IMR-90 (cell line): ENCODE measurements at regions not wholly inside any gene's neighbourhood (a gene's known extent, or its start where the extent isn't known, plus 50 kb on each side); places are given as distances from the start of the nearest gene placed in this dataset.
A peak's percentile ranks its signal among the peaks of the same experiment; 100 is the strongest.

Source experiments
- CEBPB ChIP-seq: IDR thresholded peaks from 2 replicates; pipeline ENCODE4 v1.6.1; 2012; ENCODE audit warnings: low read depth, low read length, improper control_type of control experiment
- CHD1 ChIP-seq: IDR thresholded peaks from 2 replicates; pipeline ENCODE4 v1.6.1; 2012; ENCODE audit warnings: low read depth, low read length, improper control_type of control experiment
- CTCF ChIP-seq: conservative IDR thresholded peaks from 2 replicates; pipeline ENCODE4 v1.5.1; 2012; ENCODE audit warnings: mild to moderate bottlenecking, low read depth, low read length, improper control_type of control experiment
- ELK1 ChIP-seq: fragments of 150-350 bp; IDR thresholded peaks from 2 replicates; pipeline ENCODE4 v1.6.1; 2016; ENCODE audit warnings: low read depth, mild to moderate bottlenecking, low read length, moderate library complexity, borderline replicate concordance
- MAFK ChIP-seq: IDR thresholded peaks from 2 replicates; pipeline ENCODE4 v1.6.1; 2012; ENCODE audit warnings: low read depth, low read length, improper control_type of control experiment
- MAZ ChIP-seq: IDR thresholded peaks from 2 replicates; pipeline ENCODE4 v1.6.1; 2012; ENCODE audit warnings: low read depth, mild to moderate bottlenecking, low read length, improper control_type of control experiment, moderate library complexity, borderline replicate concordance
- MXI1 ChIP-seq: IDR thresholded peaks from 2 replicates; pipeline ENCODE4 v1.6.1; 2012; ENCODE audit warnings: low read depth, mild to moderate bottlenecking, low read length, moderate library complexity, borderline replicate concordance
- NFE2L2 ChIP-seq: fragments of 150-350 bp; IDR thresholded peaks from 2 replicates; pipeline ENCODE4 v1.6.1; 2016; ENCODE audit warnings: low read depth, mild to moderate bottlenecking, low read length
- POLR2A ChIP-seq: IDR thresholded peaks from 2 replicates; pipeline ENCODE4 v1.6.1; 2012; ENCODE audit warnings: mild to moderate bottlenecking, low read depth, low read length
- RAD21 ChIP-seq: IDR thresholded peaks from 2 replicates; pipeline ENCODE4 v1.6.1; 2012; ENCODE audit warnings: low read length, improper control_type of control experiment
- RFX5 ChIP-seq: IDR thresholded peaks from 2 replicates; pipeline ENCODE4 v1.8.0; 2012; ENCODE audit warnings: low read depth, mild to moderate bottlenecking, low read length, moderate library complexity
- SMC3 ChIP-seq: fragments of 150-350 bp; IDR thresholded peaks from 2 replicates; pipeline ENCODE4 v1.6.1; 2016; ENCODE audit warnings: low read depth, mild to moderate bottlenecking, antibody characterized with exemption, low read length, moderate library complexity

DNA sequence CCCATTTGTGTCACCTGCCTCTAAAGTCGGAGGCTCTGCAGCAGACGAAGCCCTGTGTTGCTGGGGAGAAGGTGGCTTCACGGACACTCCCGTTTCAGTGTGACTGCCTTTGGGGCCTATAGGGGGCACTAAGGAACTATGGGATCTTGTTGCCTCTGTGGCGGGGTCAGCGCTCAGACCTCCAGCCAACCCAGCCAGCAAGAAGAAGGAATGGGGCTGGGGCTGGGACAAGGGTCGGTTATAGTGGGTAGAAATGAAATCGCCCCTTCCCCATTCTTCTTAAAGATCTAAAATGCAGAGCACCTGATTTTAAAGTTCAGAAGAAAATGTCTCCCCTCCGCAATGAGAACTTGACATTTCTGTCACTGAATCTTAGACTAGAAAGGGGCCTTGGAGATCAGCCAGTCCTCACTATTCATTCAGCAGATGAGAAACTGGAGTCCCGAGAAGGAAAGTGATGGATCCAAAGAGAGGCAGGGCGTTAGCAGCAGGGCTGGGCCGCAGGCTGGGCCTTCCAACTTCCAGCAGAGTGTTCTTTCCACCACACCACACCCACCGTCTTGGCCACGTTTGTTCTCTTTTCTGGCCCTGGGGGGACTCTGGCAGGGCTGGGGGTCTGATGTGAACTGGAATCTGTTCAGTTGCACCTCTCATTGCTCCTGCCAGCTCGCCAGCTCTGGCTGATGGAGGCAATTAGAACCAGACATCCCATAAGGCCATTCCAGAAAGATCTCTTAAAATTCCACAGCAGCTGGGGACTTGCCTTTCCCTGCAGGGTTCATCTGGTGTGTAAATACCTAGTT, 195.4 kb downstream of the OPA1 start:
- TF ChIP-seq CTCF (peak; percentile 76), NFE2L2 (no peak), POLR2A (no peak), RFX5 (no peak), CHD1 (no peak), ELK1 (no peak), SMC3 (peak; percentile 75), MXI1 (no peak), MAZ (peak; percentile 16; the same call in 1 of the 2 replicates), RAD21 (peak; percentile 93), CEBPB (no peak), MAFK (no peak)
